HG02588 (cell line): ENCODE measurements at regions not wholly inside any gene's neighbourhood (a gene's known extent, or its start where the extent isn't known, plus 50 kb on each side); places are given as distances from the start of the nearest gene placed in this dataset.

ENCODE experiments used
- ATAC-seq: cut with Tn5 transposase; IDR thresholded peaks from one replicate; pipeline ENCODE4 v1.9.1; 2021; ENCODE audit warnings: mild to moderate bottlenecking, moderate library complexity; ENCODE audit not compliant: unreplicated experiment

- peak; percentile 61 for ATAC-seq
These were observed 242.1 kb upstream of the RND3 start for GRCh38 chr2:150729495-150729955.

- no peak for ATAC-seq
These were observed 230.8 kb upstream of the RND3 start for GRCh38 chr2:150718280-150718679.

DNA sequence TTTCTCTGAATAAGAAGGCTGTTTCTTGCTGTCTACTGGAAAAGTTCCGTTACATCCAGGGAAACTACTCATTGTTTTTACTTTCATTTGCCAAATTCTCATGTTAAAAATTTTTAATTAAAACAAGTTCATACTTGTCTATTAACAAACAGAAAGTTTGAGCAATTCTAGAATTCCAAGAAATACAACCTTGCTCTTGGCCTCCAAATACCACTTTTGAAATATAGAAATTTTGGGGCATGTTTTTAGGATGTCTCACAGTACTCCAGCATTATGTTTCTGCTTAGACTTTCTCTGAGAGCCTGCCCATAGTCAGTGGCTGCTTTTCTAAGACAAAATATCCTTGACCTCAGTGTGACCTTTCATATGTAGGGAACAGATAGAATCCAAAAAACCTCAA lies 228.7 kb upstream of the RND3 start:
- ATAC-seq = no peak

DNA sequence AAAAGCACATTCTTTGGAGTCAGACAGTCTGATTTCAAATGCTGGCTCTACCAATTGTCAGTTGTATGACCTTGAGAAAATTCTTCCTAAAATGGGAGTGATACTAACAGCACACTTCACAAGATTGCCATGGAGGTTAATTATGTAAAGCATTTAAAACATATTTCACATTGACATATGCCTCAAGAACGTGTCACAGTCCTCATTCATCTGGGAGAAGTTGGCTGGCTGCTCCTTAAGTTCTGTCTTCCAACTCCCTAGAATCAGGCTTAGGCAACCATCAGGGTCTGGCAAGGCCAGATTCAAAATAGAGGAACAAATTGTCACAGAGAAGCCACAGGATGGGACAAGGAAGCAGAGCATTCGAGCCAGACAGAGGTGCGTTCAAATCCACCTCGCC lies 228.0 kb upstream of the RND3 start:
- no peak for ATAC-seq

DNA sequence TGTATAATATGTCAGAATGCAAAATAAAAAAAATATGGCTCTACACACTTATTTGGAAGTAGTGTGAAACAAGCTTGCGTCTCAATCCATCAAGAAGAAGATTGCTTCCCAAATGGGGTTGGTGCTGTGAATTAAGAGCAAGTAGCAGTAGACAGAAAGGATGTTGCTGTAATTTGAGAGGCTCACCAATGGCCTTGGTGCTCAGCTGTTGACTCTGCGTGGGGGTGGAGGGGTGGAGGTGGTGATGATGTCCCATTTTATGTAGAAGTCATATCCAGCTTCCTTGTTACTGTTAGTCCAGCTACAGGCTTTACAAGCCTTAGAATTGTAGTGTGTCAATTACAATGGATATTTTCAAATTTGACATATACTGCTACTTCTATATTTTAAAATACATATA lies 223.4 kb upstream of the RND3 start:
- no peak for ATAC-seq

GRCh38 chr2:150710041-150710440 lies 222.6 kb upstream of the RND3 start:
- no peak for ATAC-seq

DNA sequence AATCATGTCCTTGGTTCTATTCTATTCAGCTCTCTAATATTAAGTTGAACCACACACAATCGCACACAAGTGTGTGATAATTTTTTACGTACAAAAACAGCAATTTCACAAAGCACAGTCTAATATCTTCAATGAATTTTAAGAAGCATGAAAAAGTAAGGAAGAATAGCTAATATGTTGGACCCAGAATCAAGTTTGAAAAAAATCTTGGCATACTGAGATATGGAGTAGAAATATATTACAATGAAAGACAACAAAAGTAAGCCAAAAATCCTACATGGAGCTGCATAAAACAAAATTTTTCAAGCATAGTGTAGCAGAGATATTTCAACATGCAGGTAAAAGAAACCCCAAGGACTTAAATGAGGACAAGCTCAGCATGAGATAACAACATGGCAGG lies 219.1 kb upstream of the RND3 start:
- ATAC-seq = no peak

- no peak for ATAC-seq
These were observed 218.3 kb upstream of the RND3 start for GRCh38 chr2:150705767-150706166.

DNA sequence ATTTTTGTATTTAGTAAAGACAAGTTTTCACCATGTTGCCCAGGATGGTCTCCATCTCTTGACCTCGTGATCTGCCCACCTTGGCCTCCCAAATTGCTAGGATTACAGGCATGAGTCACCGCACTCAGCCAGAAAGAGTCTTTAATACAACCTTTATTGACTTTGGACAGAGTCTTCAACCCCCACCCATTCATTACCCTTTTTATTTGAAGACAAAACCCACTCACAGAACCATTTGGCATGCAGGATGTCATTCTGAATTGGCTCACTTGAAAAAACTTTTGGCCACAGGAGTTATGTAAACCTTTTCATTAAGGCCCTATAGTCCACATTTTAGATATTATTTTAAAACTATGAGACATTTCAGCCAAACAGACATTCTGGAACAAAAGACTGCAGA lies 217.9 kb upstream of the RND3 start:
- no peak for ATAC-seq

DNA sequence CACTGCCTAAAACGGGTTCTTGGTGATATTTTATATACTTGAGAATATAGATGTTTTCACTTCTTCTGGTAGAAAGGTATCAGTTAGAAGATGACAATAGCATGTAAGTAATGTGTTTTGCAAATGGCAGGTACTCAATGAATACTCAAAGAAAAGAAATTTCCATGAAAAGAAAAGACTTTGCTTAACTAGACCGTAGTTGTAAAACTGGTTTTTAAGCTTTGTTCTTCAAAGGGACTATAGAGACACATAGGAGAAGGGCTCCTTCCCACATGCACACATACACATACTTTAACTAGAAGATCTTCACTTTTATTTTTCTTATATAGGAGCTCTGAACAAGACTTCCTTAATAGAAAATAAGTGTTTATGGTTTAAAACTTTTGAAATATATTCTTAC lies 215.3 kb upstream of the RND3 start:
- ATAC-seq = no peak

DNA sequence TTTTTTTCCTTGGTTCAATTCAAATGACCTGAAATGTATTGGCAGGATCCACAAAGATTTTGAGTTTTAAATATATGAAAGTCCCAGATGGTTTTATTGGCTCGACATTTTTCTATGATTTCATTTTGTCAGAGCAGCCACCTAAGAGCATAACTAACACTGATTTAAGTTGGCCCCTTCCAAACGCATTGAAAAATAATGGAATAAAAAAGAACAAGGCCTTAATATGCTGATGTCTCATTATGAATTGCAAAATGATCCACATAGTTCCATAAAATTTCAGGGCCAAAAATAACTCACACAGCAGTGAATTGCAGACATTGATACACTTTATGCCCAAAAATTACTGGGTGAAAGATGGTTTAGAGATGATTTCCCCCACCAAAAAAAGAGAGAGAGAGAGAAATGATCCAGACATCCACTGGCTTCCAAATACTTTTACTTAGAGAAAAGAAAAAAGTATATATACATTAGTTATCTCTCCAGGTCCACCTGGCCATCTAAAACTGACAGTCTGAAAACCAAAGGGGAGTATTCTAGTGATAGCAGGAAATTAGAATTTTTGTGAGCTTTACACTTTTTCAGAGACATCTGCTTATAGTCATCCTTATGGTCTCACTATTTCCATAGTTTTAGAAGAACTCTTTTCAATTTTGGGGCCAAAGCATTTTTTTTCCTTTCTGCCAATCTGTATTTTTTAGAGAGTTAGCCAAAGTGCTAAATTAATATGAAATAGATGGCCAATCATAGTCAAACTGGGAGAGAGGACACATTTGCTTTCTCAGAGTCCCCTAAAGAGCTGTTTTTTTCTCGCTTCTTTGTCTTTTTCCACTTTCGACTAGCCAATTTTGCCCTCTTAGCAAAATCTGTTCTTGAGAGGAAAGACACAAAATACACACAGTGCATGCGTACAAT lies 213.5 kb upstream of the RND3 start:
- ATAC-seq = no peak

DNA sequence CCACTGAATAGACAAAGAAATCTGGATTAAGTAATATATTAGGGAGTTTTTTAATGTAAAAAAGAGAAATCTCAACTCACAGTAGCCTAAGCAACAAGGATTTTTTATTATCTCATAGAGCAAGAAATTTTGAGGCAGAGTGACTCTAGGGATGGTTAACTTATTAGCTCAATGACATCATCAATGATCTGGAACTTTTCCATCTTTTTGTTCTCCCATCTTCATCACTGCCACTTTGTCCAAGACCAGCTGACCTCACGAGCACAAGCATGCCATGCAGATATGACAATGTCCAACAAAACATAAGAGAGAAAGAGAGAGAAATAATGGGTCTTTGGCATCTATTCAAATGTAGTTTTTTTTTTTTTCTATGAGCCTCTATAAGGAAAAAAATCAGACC lies 211.8 kb upstream of the RND3 start:
- no peak for ATAC-seq

DNA sequence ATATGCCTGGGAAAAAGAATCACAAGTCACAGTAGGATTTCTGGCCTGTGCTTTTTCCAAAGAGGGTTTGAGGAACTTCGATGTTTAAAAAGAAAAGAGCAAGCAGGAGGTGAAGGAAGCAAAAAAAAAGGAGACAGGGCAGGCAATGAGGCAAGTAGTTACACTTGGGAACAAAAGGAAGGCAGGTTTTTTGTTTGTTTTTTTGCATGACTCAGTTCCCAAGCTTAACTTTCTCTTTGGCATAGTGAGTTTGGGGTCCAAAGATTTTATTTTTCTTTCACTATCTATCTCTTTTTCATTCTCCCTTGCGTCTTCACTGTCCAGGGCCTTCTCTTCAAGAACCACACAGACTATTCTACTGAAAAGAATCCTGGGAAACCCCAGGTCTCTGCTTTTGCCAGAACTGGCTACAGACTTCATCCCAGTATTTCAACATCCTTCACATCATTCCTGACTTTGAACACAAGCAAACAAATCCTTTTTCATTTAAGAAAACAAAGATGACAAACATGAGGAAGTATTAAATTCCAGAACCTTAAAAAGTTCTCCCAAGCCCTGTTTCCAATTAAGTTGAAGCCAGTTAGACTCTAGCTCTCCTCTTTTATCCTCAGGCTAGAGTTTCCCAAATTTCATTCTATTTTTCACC lies 210.7 kb upstream of the RND3 start:
- no peak for ATAC-seq

- ATAC-seq = no peak
These were observed 210.1 kb upstream of the RND3 start for GRCh38 chr2:150697596-150697995.

GRCh38 chr2:150695451-150696135 lies 208.1 kb upstream of the RND3 start:
- no peak for ATAC-seq

GRCh38 chr2:150693556-150693955 lies 206.1 kb upstream of the RND3 start:
- no peak for ATAC-seq

GRCh38 chr2:150690870-150691269 lies 203.4 kb upstream of the RND3 start:
- ATAC-seq = no peak

- ATAC-seq = no peak
These were observed 202.8 kb upstream of the RND3 start for GRCh38 chr2:150690261-150690660.

DNA sequence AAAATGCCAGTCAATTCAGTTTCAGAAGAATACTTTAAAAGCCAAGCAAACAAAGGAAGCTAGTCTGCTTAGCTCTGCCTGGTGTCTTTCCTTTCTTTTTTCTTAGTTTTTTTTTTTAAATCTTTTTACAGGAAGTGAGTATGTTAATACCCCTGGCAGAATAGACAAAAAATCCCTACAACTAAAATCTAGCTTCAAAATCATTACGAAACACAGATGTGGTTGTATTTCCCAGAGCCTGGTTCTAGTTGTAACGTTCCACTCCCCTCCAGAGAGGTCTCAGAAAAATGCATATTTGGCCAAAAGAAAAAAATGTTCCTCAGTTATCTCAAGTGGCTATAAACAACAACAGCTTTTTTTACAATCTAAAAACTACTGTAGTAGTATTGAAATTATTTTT lies 202.1 kb upstream of the RND3 start:
- ATAC-seq = no peak

DNA sequence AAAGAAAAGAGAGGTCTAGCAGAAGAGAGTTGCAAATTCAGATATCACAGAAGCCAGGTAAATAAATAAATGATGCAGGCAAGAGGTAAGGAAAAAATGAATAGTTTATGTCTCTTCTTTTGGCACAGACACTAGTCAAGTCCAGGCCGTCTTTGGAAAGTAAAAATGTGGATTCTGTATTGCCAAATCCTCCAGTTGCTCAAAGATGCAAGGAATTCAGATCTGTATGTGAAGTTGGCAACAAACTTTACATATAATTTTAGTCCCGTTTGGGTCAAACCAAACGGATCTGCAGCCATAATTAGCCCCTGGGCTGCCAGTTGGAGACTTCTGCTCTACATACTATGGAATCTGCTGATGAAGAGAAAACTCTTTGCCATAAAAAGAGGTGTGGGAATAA lies 200.5 kb upstream of the RND3 start:
- ATAC-seq = no peak

GRCh38 chr2:150686391-150686790 lies 198.9 kb upstream of the RND3 start:
- no peak for ATAC-seq
